Smooth muscle cell of the brain vasculature (primary cell): ENCODE measurements at regions not wholly inside any gene's neighbourhood (a gene's known extent, or its start where the extent isn't known, plus 50 kb on each side); places are given as distances from the start of the nearest gene placed in this dataset.
"Not testable (repeated sequence)": the region's sequence is repeated elsewhere in the genome, so short reads cannot be mapped to it uniquely, and the experiment has no call there.

Experiments
- DNase-seq: peaks from one replicate; pipeline ENCODE4 v3.0.0-alpha.2; 2012; ENCODE audit warnings: low read depth, low spot score

GRCh38 chr2:239727776-239728600, 297.2 kb downstream of the NDUFA10 start:
- DNase-seq: no peak

- DNase-seq: no peak
Observed at GRCh38 chr2:239727182-239727775, 297.9 kb downstream of the NDUFA10 start.

GRCh38 chr2:239726631-239727181, 298.4 kb downstream of the NDUFA10 start:
- no peak for DNase-seq

GRCh38 chr2:239726091-239726591, 299.0 kb downstream of the NDUFA10 start:
- no peak for DNase-seq

- DNase-seq: no peak
Observed at GRCh38 chr2:239725551-239725890, 299.6 kb downstream of the NDUFA10 start.

GRCh38 chr2:239724851-239725550, 300.1 kb downstream of the NDUFA10 start:
- no peak for DNase-seq

- no peak for DNase-seq
Observed at GRCh38 chr2:239724194-239724849, 300.8 kb downstream of the NDUFA10 start.

GRCh38 chr2:239723486-239724193, 301.5 kb downstream of the NDUFA10 start:
- no peak for DNase-seq

- no peak for DNase-seq
Observed at GRCh38 chr2:239722760-239723470, 302.2 kb downstream of the NDUFA10 start.

GRCh38 chr2:239721991-239722759, 303.0 kb downstream of the NDUFA10 start:
- no peak for DNase-seq

- DNase-seq: no peak
Observed at GRCh38 chr2:239721531-239721930, 303.6 kb downstream of the NDUFA10 start.

- DNase-seq: no peak
Observed at GRCh38 chr2:239720361-239721360, 304.5 kb downstream of the NDUFA10 start.

- no peak for DNase-seq
Observed at GRCh38 chr2:239719791-239720360, 305.3 kb downstream of the NDUFA10 start.

GRCh38 chr2:239718991-239719390, 306.2 kb downstream of the NDUFA10 start:
- DNase-seq: not testable (repeated sequence)

- no peak for DNase-seq
Observed at GRCh38 chr2:239717706-239718105, 307.4 kb downstream of the NDUFA10 start.

GRCh38 chr2:239717319-239717675, 307.8 kb downstream of the NDUFA10 start:
- no peak for DNase-seq

GRCh38 chr2:239716536-239717318, 308.4 kb downstream of the NDUFA10 start:
- DNase-seq: no peak
